ENCODE measurements at regions not wholly inside any gene's neighbourhood (a gene's known extent, or its start where the extent isn't known, plus 50 kb on each side); places are given as distances from the start of the nearest gene placed in this dataset.

- TF ChIP-seq CTCF (IDR thresholded peaks at IDR 0.05 in 4 of 5, conservative IDR thresholded peaks at IDR 0.05 in 1 of 5), result no peak
- TF ChIP-seq POLR2A (IDR thresholded peaks at IDR 0.05), result no peak
Measured at GRCh38 chr12:115437061-115437567, 753.1 kb upstream of the TBX3 start.

All from gastrocnemius medialis (tissue), 4 donors.